B cell (primary cell): ENCODE measurements at regions not wholly inside any gene's neighbourhood (a gene's known extent, or its start where the extent isn't known, plus 50 kb on each side); places are given as distances from the start of the nearest gene placed in this dataset.

Source experiments
- EZH2 ChIP-seq: IDR thresholded peaks from 2 replicates; pipeline ENCODE4 v1.6.1; 2012; ENCODE audit warnings: borderline replicate concordance, low read depth, mild to moderate bottlenecking, moderate library complexity, low read length; ENCODE audit not compliant: insufficient read depth, poor library complexity, severe bottlenecking
- TF ChIP-seq, protein P1 (sequence below): fragments of 200-600 bp; IDR thresholded peaks from one replicate; pipeline ENCODE4 v1.8.0; 2022; ENCODE audit warnings: antibody characterized with exemption, mild to moderate bottlenecking

DNA sequence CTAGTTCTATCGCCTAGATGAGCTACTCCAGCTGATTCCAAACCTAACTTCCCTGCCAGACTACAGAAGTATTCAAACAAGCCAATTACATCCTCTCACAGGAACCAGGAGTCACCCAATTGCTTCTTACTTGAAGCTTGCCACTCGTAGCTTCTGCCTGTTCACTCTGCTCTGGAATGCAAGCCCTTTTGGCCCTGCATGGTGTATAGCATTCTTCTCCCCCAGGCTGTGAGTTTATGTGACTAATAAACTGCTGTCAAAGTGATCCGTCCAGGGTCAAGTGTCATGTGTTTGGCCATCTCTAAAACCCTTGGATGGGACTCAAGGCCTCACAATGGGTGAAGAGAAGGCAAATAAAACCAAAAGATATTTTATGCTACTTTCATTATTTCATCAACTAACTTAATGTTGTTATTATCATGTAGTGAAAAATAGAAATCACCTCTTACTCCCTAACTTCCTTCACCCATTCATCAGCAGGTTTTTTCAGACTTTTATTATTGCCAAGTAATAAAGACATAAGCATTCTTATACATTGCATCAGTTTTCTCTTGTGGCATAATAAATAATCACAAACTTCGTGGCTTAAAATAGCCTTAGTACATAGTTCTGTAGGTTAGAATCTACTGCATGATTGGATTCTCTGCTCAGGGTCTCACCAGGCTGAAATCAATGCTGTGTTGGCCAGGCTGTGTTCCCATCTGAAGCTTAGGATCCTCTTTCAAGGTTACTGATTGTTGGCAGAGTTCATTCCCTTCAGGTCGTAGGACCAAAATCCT is 1981.7 kb upstream of the FLRT2 start:
- TF ChIP-seq, protein P1, sequence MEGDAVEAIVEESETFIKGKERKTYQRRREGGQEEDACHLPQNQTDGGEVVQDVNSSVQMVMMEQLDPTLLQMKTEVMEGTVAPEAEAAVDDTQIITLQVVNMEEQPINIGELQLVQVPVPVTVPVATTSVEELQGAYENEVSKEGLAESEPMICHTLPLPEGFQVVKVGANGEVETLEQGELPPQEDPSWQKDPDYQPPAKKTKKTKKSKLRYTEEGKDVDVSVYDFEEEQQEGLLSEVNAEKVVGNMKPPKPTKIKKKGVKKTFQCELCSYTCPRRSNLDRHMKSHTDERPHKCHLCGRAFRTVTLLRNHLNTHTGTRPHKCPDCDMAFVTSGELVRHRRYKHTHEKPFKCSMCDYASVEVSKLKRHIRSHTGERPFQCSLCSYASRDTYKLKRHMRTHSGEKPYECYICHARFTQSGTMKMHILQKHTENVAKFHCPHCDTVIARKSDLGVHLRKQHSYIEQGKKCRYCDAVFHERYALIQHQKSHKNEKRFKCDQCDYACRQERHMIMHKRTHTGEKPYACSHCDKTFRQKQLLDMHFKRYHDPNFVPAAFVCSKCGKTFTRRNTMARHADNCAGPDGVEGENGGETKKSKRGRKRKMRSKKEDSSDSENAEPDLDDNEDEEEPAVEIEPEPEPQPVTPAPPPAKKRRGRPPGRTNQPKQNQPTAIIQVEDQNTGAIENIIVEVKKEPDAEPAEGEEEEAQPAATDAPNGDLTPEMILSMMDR, result no peak
- no peak for TF ChIP-seq EZH2
